ENCODE measurements at regions not wholly inside any gene's neighbourhood (a gene's known extent, or its start where the extent isn't known, plus 50 kb on each side); places are given as distances from the start of the nearest gene placed in this dataset.
"Not testable (repeated sequence)": the region's sequence is repeated elsewhere in the genome, so short reads cannot be mapped to it uniquely, and the experiment has no call there.

GRCh38 chr5:116887104-116887503 lies 312.5 kb upstream of the SEMA6A start:
- no peak for DNase-seq (ENCODE audit: low read depth)

GRCh38 chr5:116885825-116886224 lies 311.2 kb upstream of the SEMA6A start:
- no peak for DNase-seq (ENCODE audit: low read depth)

- no peak for DNase-seq (ENCODE audit: low read depth)
Measured at GRCh38 chr5:116883875-116884274, 309.3 kb upstream of the SEMA6A start.

- DNase-seq (ENCODE audit: low read depth), result no peak
Measured at GRCh38 chr5:116881921-116882531, 307.4 kb upstream of the SEMA6A start.

GRCh38 chr5:116880601-116881000 lies 306.0 kb upstream of the SEMA6A start:
- no peak for DNase-seq (ENCODE audit: low read depth)

- no peak for DNase-seq (ENCODE audit: low read depth)
Measured at GRCh38 chr5:116880150-116880549, 305.5 kb upstream of the SEMA6A start.

GRCh38 chr5:116876240-116876840 lies 301.7 kb upstream of the SEMA6A start:
- DNase-seq (ENCODE audit: low read depth), result no peak

GRCh38 chr5:116872986-116873385 lies 298.4 kb upstream of the SEMA6A start:
- DNase-seq (ENCODE audit: low read depth), result no peak

GRCh38 chr5:116872486-116872885 lies 297.9 kb upstream of the SEMA6A start:
- DNase-seq (ENCODE audit: low read depth), result no peak

- DNase-seq (ENCODE audit: low read depth), result not testable (repeated sequence)
Measured at GRCh38 chr5:116867825-116868224, 293.2 kb upstream of the SEMA6A start.

GRCh38 chr5:116865651-116866050 lies 291.0 kb upstream of the SEMA6A start:
- DNase-seq (ENCODE audit: low read depth), result no peak

GRCh38 chr5:116864838-116865190 lies 290.2 kb upstream of the SEMA6A start:
- no peak for DNase-seq (ENCODE audit: low read depth)

GRCh38 chr5:116864157-116864837 lies 289.7 kb upstream of the SEMA6A start:
- no peak for DNase-seq (ENCODE audit: low read depth)

- no peak for DNase-seq (ENCODE audit: low read depth)
Measured at GRCh38 chr5:116862632-116863455, 288.2 kb upstream of the SEMA6A start.

- DNase-seq (ENCODE audit: low read depth), result no peak
Measured at GRCh38 chr5:116861666-116862065, 287.0 kb upstream of the SEMA6A start.

GRCh38 chr5:116861097-116861496 lies 286.5 kb upstream of the SEMA6A start:
- DNase-seq (ENCODE audit: low read depth), result no peak

- no peak for DNase-seq (ENCODE audit: low read depth)
Measured at GRCh38 chr5:116859666-116860320, 285.2 kb upstream of the SEMA6A start.

- DNase-seq (ENCODE audit: low read depth), result no peak
Measured at GRCh38 chr5:116858705-116859333, 284.2 kb upstream of the SEMA6A start.

- DNase-seq (ENCODE audit: low read depth), result not testable (repeated sequence)
Measured at GRCh38 chr5:116858020-116858419, 283.4 kb upstream of the SEMA6A start.

GRCh38 chr5:116856271-116856670 lies 281.6 kb upstream of the SEMA6A start:
- no peak for DNase-seq (ENCODE audit: low read depth)

GRCh38 chr5:116853992-116854391 lies 279.4 kb upstream of the SEMA6A start:
- DNase-seq (ENCODE audit: low read depth), result no peak
